ENCODE measurements at regions not wholly inside any gene's neighbourhood (a gene's known extent, or its start where the extent isn't known, plus 50 kb on each side); places are given as distances from the start of the nearest gene placed in this dataset.

GRCh38 chr16:86304868-86305267 is 205.5 kb upstream of the FOXF1 start:
- TF ChIP-seq CTCF (IDR thresholded peaks at IDR 0.05) (no peak), POLR2A (IDR thresholded peaks at IDR 0.05) (no peak)

All from lower leg skin (tissue), 3 donors.